NCI-H1930 (cell line): ENCODE measurements at regions not wholly inside any gene's neighbourhood (a gene's known extent, or its start where the extent isn't known, plus 50 kb on each side); places are given as distances from the start of the nearest gene placed in this dataset.

ENCODE experiments used
- DNase-seq, 2 experiments: peaks; one replicate each; lab custom pipeline; 2025; lab: John Stamatoyannopoulos, UW

DNA sequence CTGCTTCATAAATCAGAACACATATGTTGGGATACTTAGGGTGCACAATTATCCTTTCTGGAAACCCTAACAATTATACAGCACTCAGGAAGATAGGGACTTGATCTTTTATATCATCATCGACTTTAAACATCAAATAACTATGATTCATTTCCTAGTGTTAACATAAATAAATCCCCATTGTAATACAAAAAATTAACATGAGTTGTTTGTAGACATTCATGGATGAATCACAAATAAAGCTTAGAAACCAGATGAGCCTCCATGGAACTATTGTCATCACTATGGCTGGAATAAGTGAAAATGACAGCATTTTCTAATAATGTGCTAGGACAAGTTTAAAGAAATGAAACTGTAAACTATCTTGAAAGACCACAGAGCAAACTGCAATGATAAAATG, 821.7 kb downstream of the GATA3 start:
- no peak for DNase-seq

DNA sequence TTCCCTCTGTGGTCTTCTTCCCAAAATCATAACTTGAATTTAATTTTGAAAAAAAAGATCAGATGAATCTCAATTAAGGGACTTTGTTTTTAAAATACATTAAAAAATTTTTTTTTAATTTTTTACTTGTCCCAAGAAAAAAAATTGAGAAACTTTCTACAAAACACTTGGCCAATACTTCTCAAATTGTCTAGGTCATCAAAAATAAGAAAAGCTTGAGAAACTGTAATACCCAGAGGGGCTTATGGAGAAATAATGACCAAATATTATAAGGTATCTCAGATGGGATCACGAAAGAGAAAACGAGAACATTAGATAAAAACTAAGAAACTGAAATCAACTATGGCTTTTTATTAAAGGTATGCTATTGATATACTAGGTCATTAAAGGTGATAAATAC, 835.0 kb downstream of the GATA3 start:
- no peak for DNase-seq

DNA sequence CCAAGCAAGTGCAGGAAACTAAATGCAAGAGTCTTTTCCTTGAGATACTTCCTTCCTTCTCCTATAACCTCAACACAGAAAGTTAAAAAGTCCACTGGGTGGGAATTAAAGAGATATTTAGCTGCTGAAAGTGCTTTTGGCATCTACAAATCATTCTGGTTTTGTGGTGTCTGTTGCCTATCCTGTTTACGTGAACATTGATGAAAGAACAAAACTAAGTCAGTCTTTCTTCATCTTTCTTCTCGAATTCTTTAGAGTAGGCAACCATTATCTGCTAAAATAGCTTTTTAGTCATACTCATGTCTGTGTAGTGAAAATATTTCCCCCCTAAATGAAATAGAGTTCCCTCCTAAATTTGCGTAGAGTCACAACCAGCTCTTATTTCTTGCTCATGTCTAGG, 838.6 kb downstream of the GATA3 start:
- no peak for DNase-seq

DNA sequence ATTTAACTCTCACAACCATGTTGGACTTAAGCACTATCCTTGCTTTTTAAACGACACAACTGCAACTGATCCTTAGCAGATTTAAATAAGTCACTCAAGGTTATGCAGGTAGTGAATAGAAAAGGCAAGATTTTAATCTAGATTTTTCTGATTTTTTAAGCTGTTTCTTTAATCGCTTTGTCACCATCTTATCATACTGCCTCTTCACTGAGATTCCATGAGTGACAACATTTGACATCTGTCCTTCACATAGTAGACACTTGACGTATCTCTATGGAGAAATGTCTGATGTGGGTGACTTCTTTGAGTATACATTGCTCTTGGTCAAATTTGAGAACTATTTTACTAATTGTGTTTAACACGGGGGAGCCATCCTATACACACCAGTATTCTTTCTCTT, 839.7 kb downstream of the GATA3 start:
- no peak for DNase-seq

DNA sequence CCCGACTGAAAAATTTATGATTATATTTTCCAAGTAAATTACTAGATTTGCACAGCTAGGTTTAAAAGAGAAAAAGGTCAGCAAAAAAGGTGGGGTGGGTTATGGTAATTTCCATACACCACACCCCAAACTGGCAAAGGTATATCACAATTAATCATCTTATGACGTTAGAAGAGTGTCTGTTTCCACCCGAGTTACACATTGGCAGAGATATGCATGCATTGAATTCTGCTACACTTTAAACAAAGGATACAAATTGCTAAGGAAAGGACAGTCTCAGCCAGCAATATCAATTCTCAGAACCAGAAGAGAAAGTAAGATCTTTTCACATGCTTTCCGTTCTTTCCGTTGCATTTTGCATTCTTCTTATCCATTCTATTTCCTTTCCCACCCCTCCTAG, 843.3 kb downstream of the GATA3 start:
- DNase-seq, result no peak

DNA sequence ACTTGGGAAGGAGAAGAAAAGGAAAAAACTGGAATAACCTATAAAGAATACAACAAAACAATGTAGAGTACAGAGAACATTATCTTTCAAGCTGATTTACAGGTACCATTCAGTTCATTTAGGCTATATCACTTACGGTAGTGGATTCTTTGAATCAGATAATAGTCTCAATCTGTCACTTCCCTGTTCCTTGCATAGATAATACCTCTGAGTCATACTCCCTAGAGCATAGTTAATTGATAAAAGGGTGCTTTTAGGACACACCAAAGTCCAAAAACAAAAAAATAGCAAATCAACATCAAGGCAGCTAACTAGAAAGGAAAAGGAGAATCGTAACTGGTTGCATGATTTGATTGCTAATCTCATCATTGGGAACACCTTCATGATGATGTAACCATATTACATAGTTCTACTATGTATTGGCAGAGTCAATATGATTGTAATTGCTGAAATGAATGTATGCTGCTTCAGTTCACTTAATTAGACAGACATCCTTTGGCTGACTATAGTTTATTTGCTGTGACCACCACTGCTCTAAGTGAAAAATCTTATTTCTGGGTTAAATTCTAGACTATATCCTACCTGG, 844.4 kb downstream of the GATA3 start:
- no peak for DNase-seq

DNA sequence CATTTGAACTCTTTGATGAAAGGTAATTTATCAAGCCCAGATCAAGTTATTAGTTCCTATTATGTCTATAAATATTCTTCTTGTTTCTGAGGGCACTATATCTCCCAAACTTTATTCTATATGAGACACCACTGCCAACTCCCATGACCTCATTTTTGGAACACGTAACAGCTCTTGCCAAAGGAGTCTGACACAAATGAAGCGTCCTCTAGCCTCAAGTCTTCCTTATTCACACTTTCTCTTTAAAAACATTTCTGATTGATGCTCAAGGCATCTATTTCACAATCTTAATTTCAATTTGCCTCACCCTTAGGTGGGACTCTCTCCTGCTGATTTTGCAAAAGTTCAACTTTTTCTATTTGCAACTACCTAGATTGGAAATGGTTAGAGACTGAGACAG, 848.4 kb downstream of the GATA3 start:
- no peak for DNase-seq

DNA sequence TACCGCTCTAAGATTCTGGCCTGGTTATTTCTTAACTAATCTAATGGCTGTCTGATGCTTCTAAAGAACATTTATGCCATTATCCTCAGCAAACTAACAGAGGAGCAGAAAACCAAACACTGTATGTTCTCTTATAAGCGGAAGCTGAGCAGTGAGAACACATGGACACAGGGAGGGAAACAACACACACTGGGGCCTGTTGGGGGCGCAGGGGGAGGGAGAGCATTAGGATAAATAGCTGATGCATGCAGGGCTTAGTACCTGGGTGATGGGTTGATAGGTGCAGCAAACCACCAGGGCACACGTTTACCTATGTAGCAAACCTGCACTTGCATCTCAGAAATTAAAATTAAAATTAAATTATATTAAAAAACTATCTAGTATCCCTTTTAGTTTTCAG, 853.5 kb downstream of the GATA3 start:
- DNase-seq, result no peak

DNA sequence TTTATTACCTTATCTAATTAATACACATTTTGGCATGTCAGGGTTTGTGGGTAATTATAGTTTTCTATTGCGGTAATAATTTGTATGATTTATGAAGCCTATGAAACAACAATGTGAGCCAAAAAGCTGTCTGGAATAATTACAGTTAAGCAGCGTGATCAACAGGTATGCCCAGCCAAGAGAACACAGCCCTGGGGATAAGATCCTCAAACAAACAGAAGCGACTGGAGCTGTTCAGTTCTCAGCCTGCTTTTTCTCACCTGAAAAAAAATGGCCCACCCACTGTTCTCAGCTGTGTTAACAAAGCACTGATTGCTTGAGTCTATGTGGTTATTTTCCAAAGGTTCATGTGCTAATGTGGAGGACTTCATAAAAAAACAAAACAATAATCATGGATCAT, 855.8 kb downstream of the GATA3 start:
- no peak for DNase-seq

DNA sequence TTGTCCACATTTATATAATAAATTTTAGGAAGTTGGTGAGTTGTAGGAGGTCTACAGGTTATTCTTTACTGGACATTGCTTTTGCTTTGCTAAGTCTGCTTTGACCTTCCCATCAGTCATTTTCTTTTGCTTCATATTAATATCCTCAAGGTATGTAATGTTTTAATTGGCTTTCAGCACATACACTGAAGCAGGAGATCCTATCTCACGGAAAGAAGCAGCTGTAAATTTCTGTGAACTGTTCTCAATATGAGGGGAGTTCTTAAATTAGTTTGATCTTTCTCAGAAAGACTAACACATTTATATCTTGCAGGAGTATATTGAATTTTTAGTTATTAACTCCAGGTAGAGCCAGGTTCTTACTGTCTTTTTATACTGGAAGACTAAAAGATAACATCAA, 856.5 kb downstream of the GATA3 start:
- DNase-seq, result no peak

DNA sequence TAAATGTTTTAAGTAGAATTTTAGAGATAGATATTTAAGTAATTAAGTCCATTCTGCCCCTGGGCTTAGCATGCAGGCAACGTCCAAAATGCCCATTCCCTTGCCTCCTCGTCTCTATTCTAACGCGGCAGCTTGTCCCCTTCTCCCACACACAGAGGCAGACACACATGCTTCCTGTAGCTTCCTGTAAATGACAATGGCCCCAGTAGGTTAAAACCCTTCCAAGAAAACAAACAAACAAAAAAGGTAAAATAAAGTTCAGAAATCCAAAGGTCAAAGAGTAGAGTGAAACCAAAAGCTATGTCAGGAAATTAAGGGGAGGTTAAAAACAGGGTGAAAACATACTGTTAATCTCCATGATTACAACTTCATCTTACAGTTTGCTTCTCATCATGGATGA, 857.6 kb downstream of the GATA3 start:
- DNase-seq, result no peak

DNA sequence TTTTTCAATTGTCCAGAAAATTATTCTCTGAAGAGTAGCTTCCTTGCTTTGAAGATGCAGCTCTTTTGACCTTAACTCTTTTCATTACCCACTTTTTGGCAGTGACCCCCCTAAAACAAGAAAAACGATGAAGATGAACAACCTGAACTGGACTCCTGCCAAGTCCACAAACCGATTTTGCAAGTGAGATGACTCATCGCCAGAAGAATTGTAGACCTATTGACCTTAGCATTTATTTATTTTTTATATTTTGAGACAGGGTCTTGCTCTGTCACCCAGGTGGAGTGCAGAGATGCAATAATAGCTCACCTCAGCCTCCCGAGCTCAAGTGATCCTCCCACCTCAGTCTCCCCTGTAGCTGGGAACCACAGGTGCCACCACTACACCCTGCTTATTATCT, 859.2 kb downstream of the GATA3 start:
- no peak for DNase-seq

DNA sequence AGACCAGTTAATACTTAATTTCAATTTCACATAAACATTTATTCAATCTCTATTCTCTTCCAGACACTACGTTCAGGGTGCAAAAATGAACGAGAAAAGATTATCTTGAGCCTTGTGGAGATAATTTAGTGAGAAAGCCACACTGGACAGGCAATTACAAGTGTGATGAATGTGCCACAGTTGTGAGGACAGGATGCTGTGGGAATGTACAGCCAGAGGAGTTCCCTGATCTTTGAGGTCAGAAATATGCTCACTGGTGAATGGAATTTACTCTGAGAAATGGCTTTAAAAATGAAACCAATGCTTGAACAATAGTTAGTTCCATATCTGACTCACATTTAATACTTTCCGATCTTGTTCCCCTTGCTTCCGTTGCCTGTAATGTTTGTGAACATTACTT, 864.8 kb downstream of the GATA3 start:
- no peak for DNase-seq

DNA sequence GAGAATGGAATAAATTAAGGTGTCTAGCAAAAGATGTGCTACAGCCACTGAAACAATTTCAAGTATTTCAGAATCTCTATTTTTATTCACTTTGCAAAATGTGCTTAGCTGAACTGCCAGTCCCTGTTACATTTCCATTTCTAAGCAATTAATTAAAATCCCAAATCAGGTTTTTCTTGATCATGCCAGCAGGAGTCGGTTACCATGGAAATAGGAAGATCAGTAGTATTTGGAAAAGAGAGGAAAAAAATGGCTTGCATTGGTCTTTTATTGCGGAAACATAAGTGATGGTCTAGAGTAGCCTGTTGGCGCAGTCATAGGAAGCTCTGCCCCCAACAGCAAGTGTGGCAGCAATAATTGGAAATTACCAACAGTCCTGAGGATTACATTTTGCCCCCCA, 867.1 kb downstream of the GATA3 start:
- DNase-seq, result no peak

DNA sequence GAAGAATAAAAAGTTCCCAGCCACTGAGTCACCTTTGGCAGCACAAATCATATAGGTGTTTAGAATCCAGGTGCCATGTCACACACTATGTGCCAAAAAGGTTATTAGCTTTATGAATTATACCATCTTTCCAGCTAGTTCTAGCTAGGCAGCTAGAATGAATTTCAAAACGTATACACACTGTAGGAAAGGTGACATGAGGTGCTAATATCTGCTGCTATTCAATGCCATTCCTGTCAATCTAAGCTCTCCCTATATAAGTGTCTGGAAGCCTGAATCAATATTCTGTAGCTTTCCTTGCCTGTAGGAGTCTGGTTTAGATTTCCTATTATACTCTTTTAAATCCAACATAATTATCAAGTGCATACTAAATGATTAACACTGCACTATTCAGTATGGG, 868.6 kb downstream of the GATA3 start:
- DNase-seq, result no peak

DNA sequence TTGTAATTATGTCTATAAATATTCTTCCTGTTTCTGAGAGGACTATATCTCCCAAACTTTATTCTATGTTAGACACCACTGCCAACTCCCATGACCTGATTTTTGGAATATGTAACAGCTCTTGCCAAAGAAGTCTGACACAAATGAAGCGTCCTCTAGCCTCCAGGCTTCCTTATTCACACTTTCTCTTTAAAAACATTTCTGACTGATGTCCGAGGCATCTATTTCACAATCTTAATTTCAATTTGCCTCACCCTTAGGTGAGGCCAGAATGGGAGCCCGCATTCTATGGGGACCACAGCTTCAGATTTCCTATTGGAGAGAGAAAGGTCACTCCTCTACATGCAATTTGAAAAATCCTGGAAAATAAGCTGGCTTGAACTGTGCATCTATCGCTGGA, 873.2 kb downstream of the GATA3 start:
- no peak for DNase-seq

DNA sequence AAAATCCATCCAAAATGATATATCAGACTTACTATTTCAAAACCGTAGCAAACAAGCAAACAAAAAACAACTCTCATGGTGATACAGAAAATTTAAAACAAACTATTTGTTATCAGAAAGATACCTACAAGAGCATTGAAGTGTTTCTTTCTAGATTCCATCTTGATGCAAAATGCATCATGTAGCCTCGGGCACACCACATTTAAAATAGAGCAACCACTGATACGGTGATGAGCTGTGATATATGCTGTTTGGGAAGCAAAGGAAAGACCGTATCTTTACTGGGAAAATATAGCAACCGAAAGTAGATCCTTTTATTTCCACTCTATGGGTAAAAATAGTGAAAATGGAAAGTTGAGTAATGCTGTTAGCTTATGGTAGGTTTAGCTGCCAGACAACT, 892.0 kb downstream of the GATA3 start:
- no peak for DNase-seq

DNA sequence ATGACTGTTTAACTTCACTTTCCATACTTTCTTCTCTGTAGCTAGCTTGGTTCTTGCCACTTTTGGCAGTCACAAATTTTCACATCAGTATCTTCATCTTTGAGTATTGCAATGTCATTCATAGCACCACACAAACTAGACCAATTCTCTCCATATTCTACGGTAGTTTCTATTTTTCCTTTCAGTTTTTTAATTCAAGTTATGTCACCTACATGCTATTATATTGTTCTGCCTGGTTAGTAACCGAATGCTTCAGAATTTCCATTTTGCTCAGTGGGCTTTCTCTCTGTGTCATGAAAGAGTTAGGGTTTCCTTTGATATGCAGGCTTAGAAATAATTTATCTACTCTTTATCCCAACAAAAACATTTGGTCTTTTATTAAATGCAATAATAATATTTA, 896.5 kb downstream of the GATA3 start:
- DNase-seq, result no peak

DNA sequence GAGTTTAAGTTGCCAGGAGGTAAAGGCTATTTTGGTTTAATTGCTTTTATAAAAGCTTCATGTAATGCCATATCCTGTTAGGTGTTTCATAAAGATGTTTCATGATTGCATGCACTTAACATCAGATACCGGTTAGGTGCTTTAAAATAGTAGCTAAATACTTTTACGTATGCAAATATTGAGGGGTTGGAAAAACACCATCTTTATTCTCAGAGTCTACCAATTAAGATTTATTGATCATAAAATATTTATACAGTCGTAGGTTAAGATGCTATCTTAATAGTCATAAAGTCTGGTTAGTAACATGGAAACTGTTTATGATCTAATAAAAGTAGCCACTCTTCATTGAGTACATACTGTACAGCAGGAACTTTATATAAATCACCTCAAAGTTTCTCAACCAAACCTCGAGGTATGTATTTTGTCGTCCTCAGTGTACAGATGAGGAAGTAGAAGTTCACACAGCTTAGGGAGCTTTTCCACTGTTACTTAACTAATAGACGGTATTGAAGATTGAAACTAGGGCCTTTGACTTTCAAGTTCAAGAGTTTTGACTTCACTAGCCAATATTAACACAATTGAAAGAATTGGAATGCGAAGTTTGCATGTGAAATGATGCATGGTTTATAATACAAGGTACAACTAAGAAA, 897.1 kb downstream of the GATA3 start:
- no peak for DNase-seq

DNA sequence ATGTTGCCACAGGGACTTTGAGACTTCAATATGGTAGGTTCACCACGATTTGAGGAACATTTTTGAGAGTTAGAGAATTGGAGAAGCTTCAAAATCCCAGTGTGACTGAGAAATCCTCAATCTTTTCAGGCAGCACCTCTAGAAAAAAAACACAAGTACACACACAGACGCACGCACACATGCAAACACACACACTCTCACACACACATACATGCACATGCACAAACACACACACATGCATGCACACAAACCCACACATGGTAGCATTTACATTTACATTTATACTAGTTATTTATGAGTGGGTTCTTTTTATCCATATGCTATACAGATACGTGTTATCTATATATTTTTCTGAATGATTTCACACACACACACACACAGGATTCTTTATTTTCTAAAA, 901.9 kb downstream of the GATA3 start:
- no peak for DNase-seq

DNA sequence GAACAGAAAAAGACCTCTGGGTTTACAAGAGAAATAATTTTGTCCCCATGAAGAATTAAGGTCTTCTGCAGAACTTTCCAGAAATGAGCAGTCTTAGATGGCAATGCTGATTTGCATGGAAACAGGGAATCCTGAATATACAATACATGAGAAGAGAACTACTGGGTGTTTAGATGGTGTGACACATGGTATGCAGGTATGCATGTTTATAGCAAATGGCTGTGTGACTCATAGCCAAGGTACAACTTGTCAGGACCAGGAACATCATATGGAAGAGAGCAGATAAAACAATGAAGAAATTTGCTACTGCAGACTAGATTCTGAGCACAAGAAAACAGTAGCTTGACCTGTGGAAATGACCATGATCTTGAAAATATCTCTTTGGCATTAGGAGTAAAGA, 907.8 kb downstream of the GATA3 start:
- DNase-seq, result no peak

DNA sequence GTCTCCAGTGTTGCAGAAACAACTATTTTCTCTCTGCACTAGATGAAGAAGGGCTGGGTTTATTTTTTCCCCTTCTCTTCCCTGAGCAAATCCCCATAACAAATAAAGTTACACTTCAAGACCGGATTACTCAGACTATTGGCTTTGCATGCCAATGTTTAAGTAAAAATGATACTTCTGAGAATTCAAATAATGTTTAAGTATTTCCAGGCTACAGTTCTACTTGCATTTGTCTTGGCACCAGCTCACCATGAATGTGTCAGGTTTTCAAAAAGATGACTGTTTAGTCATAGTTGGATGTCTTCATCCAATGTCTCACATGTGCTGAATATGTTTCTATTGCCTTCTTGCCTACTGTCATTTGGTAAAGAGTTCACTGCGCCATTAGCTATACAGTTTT, 912.6 kb downstream of the GATA3 start:
- no peak for DNase-seq

DNA sequence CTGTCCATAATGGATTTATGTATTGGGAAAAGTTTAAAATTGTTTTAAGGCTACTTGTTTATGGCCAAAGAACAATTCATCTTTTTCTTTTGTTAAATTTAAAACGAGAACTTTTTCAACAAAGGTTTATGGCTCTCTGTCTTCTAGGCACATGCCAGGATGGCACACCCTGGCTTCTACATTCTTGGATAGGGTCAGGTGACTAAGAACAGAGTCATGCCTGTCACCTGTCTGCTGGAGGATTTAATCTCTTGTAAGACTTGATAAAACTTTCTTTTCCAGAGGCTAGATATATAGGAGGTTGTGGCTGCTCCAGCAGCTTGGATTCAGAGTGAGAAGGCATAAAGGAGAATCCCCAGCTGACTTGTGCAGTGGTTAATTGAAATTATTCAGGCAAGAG, 915.4 kb downstream of the GATA3 start:
- DNase-seq, result no peak

DNA sequence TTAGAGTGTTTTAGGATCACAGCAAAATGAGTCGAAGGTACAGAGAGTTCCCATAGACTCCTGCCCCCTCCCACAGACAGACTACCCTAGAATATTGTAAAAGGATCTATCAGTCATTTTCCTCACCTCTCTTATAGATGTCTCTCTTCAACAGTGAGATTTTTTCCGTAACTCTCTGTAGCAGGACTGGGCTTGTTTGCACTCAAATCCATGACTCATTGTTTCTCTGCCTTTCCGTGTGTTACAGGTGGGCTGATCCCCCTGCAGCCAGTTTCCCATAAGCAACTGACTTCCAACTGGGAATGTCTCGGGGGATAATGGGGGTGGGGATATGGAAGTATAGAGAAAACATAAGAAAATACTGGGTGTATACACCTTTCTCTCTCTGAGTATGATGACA, 921.0 kb downstream of the GATA3 start:
- no peak for DNase-seq

DNA sequence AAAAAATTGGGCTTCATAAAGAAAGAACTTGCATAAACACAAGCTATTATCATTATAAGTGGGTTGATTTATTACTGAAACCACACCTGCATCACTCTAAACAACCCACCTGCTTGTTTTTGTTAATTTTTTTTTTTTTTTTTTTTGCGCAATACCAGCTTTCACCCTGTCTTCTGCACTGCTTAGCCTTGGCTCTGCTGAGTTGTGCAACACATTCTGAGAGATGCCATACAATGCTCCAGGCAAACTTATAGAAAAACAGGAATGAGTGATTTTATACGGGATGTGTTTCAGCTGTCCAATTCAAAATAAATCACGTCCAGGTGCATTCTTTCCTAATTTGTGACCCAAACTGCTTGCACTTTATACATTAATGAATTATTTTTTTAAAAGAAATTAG, 923.6 kb downstream of the GATA3 start:
- DNase-seq, result no peak
